PC-9 (cell line): ENCODE measurements at regions not wholly inside any gene's neighbourhood (a gene's known extent, or its start where the extent isn't known, plus 50 kb on each side); places are given as distances from the start of the nearest gene placed in this dataset.

Experiments used
- BruUV-seq: library from RNA; stranded (reverse); fragments of 400-500 nt; replicated peaks from 2 replicates; lab custom pipeline; 2021; lab: Mats Ljungman, UMichigan
- CTCF ChIA-PET: fragments of 300-600 bp; sonication (Branson Sonifier 250); formaldehyde crosslinking; loops from one replicate; lab custom pipeline; 2022; ENCODE audit warnings: antibody characterized with exemption; lab: Charles Lee
- POLR2A ChIA-PET: fragments of 300-600 bp; sonication (Branson Sonifier 250); formaldehyde crosslinking; loops from one replicate; lab custom pipeline; 2022; ENCODE audit warnings: antibody characterized with exemption; ENCODE audit not compliant: unreplicated experiment; lab: Charles Lee
- DNase-seq, 2 experiments: peaks; one replicate each; pipeline versions ENCODE4 v3.0.0 to v3.0.0-alpha.2; 2015 to 2022; ENCODE audit warnings: mixed read lengths in 1 of 2
- H2AFZ ChIP-seq: fragments of 200-600 bp; sonication (generic); 2 replicates; pipeline ENCODE4 v1.8.1; 2017; ENCODE audit warnings: antibody characterized with exemption
- H3F3A ChIP-seq: fragments of 200-600 bp; sonication (generic); 2 replicates; pipeline ENCODE4 v1.8.1; 2017; ENCODE audit warnings: antibody characterized with exemption, mild to moderate bottlenecking, low read depth; ENCODE audit not compliant: insufficient read depth
- H3K27ac ChIP-seq: fragments of 200-600 bp; sonication (generic); 2 replicates; pipeline ENCODE4 v1.6.1; 2016; ENCODE audit warnings: mixed run types
- H3K27me3 ChIP-seq: fragments of 200-600 bp; sonication (generic); 2 replicates; pipeline ENCODE4 v1.6.1; 2016; ENCODE audit warnings: low read depth, mixed run types; ENCODE audit not compliant: insufficient read depth
- H3K36me3 ChIP-seq: fragments of 200-600 bp; sonication (generic); 2 replicates; pipeline ENCODE4 v1.6.1; 2016; ENCODE audit warnings: low read depth, mixed run types
- H3K4me1 ChIP-seq: fragments of 200-600 bp; sonication (generic); replicated peaks from 2 replicates; pipeline ENCODE4 v1.6.1; 2016; ENCODE audit warnings: mixed run types; ENCODE audit not compliant: insufficient read depth
- H3K4me2 ChIP-seq: fragments of 200-600 bp; sonication (generic); 2 replicates; pipeline ENCODE4 v1.6.1; 2017; ENCODE audit warnings: mixed run types
- H3K4me3 ChIP-seq: fragments of 200-600 bp; sonication (generic); 2 replicates; pipeline ENCODE4 v1.6.1; 2016; ENCODE audit warnings: mixed run types
- H3K79me2 ChIP-seq: fragments of 200-600 bp; sonication (generic); 2 replicates; pipeline ENCODE4 v1.6.1; 2017; ENCODE audit warnings: low read depth, mixed run types
- H3K9me2 ChIP-seq: fragments of 200-600 bp; sonication (generic); 2 replicates; pipeline ENCODE4 v1.8.1; 2017; ENCODE audit warnings: mild to moderate bottlenecking; ENCODE audit not compliant: insufficient read depth
- H3K9me3 ChIP-seq: fragments of 200-600 bp; sonication (generic); 2 replicates; pipeline ENCODE4 v1.8.1; 2016; ENCODE audit warnings: low read depth; ENCODE audit not compliant: insufficient read depth
- H4K20me1 ChIP-seq: fragments of 200-600 bp; sonication (generic); 2 replicates; pipeline ENCODE4 v1.8.1; 2017; ENCODE audit not compliant: insufficient read depth
- EZH2 ChIP-seq: fragments of 200-600 bp; sonication (generic); IDR thresholded peaks from 2 replicates; pipeline ENCODE4 v1.8.0; 2017; ENCODE audit warnings: antibody characterized with exemption, low read depth
- intact Hi-C: fragments of 100-400 bp; cut with micrococcal nuclease; formaldehyde crosslinking; loops from one replicate; pipeline ENCODE4 v1.10.0; 2022; ENCODE audit not compliant: unreplicated experiment
- TF ChIP-seq, protein P1 (sequence below): fragments of 200-600 bp; sonication (generic); conservative IDR thresholded peaks from 2 replicates; pipeline ENCODE4 v1.6.1; 2017; ENCODE audit warnings: mixed run types, antibody characterized with exemption, mild to moderate bottlenecking, moderate library complexity

DNA sequence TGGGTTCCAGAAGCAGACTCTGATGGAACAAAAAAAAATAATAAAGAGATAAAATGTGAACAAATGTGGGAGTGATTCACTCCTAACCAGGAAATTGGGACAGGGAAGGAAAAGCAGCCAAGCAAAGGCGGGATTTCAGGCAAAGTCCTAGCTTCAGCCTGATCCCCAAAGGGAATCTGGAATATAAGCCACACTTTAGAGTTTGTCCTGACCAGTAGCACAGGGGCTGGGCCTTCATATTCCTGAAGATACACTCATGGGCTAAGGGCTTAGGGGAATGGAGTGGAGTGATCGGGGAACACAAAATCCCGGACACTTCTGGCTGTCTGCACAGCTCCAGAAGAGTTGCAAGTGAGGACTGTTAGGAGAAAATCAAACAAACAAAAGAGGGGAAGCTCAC lies 135.0 kb upstream of the COL8A1 start:
- Histone ChIP-seq H3K27me3 (no peaks in the 10 kb centered on the region), H3K4me3 (no peak overlapping the region), H3K79me2 (no peaks in the 10 kb centered on the region), H3K4me2 (no peak overlapping the region), H3F3A (no peaks in the 10 kb centered on the region), H3K36me3 (no peaks in the 10 kb centered on the region), H3K4me1 (no peaks in the 10 kb centered on the region), H3K27ac (no peak overlapping the region), H2AFZ (no peak overlapping the region), H4K20me1 (no peaks in the 10 kb centered on the region), H3K9me2 (no peaks in the 10 kb centered on the region), H3K9me3 (no peaks in the 10 kb centered on the region)
- TF ChIP-seq EZH2 = no peak
- TF ChIP-seq, protein P1, sequence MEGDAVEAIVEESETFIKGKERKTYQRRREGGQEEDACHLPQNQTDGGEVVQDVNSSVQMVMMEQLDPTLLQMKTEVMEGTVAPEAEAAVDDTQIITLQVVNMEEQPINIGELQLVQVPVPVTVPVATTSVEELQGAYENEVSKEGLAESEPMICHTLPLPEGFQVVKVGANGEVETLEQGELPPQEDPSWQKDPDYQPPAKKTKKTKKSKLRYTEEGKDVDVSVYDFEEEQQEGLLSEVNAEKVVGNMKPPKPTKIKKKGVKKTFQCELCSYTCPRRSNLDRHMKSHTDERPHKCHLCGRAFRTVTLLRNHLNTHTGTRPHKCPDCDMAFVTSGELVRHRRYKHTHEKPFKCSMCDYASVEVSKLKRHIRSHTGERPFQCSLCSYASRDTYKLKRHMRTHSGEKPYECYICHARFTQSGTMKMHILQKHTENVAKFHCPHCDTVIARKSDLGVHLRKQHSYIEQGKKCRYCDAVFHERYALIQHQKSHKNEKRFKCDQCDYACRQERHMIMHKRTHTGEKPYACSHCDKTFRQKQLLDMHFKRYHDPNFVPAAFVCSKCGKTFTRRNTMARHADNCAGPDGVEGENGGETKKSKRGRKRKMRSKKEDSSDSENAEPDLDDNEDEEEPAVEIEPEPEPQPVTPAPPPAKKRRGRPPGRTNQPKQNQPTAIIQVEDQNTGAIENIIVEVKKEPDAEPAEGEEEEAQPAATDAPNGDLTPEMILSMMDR = no peak
- ChIA-PET CTCF (no interaction called here), POLR2A (no interaction called here)
- BruUV-seq = no TSS peak
- DNase-seq = no peak
- intact Hi-C loops = no loop called here

DNA sequence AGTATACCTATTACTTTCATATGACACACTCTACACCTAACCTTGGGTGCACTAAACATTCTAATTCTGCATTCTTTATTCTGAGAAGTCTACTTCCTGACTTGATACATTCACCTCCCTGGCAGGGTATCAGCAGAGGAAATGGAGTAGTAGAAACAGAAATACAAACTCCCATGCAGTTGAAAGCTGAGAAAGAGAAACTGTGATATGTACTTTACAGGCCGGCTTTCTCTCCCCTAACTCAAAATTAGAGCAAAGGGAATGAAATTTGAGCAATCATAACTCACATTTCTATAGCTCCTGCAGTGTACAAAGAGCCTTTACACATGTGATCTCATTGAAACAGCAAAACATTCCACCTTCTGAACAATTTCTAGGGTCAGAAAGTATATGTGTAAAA lies 135.5 kb upstream of the COL8A1 start:
- no peak overlapping the region for H3K27ac ChIP-seq

DNA sequence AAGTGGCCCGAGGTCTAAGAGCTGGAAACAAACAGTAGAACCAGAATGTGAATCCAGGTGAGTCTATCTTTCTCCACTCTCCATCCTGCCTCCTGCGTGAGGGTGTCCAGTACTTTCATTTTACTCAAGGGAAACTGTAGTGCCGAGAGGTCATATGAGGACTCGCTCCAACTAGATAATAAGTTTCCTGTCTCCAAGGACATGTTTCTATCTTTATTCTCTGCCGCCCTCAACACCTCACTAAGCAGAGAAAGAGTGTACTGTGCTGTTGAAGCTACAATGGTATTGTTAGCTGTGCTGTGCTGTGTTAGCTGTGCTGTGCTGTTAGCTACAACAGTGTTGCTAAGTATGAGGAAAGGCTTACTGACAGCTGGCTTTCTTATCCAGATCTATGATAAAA lies 137.9 kb upstream of the COL8A1 start:
- TF ChIP-seq EZH2 = no peak
- no peak for DNase-seq
- Histone ChIP-seq H3K4me1 (no peaks in the 10 kb centered on the region), H3K79me2 (no peaks in the 10 kb centered on the region), H3K27ac (no peak overlapping the region), H3K9me2 (no peaks in the 10 kb centered on the region), H3K27me3 (no peaks in the 10 kb centered on the region), H4K20me1 (no peaks in the 10 kb centered on the region), H3K36me3 (no peaks in the 10 kb centered on the region), H3K4me2 (no peak overlapping the region), H3F3A (no peaks in the 10 kb centered on the region), H2AFZ (no peak overlapping the region), H3K4me3 (no peak overlapping the region), H3K9me3 (no peaks in the 10 kb centered on the region)
- ChIA-PET CTCF (no interaction called here), POLR2A (no interaction called here)
- BruUV-seq = no TSS peak
- intact Hi-C loops = no loop called here

More for the DNA sequence above, 135.5 kb upstream of the COL8A1 start:
- Histone ChIP-seq H3K4me3 (no peak overlapping the region), H3K27me3 (no peaks in the 10 kb centered on the region), H4K20me1 (no peaks in the 10 kb centered on the region), H2AFZ (no peak overlapping the region), H3F3A (no peaks in the 10 kb centered on the region), H3K9me2 (no peaks in the 10 kb centered on the region), H3K36me3 (no peaks in the 10 kb centered on the region), H3K79me2 (no peaks in the 10 kb centered on the region), H3K4me1 (no peaks in the 10 kb centered on the region), H3K9me3 (no peaks in the 10 kb centered on the region), H3K4me2 (no peak overlapping the region)
- ChIA-PET POLR2A (interaction anchor here (0.8 kb wide), 1 partner anchor 178 kb away, joined by 10 read pairs; no protein-coding TSS in a partner anchor), CTCF (no interaction called here)
- DNase-seq = no peak
- intact Hi-C loops = no loop called here
- TF ChIP-seq, protein P1 = no peak
- no peak for TF ChIP-seq EZH2
- BruUV-seq = no TSS peak
